SH-SY5Y (cell line): ENCODE measurements at regions not wholly inside any gene's neighbourhood (a gene's known extent, or its start where the extent isn't known, plus 50 kb on each side); places are given as distances from the start of the nearest gene placed in this dataset.

Experiments used
- GATA2 ChIP-seq: IDR thresholded peaks from 2 replicates; pipeline ENCODE4 v1.6.1; 2011; ENCODE audit warnings: mild to moderate bottlenecking, low read depth, low read length
- GATA3 ChIP-seq: IDR thresholded peaks from 2 replicates; pipeline ENCODE4 v1.6.1; 2011; ENCODE audit warnings: low read depth, mild to moderate bottlenecking, low read length, moderate library complexity

DNA sequence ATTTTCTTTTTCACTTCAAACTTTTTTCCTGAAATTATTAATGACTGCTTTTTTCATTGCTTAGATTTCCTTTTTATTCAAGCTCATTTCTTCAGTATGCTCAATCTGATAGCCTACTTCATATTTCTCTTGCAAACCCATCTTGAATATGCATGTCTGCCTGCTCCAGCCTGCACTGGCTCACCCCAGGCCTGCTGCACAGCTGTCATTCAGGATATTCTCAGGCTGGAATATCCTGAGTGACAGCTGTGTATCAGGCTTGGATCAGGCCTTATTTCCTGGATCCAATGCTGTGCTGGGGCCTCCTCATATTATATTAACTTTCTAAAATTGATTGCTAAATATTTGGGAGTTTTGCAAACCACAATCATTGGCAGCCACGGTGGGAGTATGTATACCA is 120.2 kb upstream of the TNS3 start:
- TF ChIP-seq GATA2 (no peak), GATA3 (no peak)
